ENCODE measurements at regions not wholly inside any gene's neighbourhood (a gene's known extent, or its start where the extent isn't known, plus 50 kb on each side); places are given as distances from the start of the nearest gene placed in this dataset.

- no peak for DNase-seq (ENCODE audit: low spot score)
- no peak for TF ChIP-seq CTCF (IDR thresholded peaks at IDR 0.05)
- Histone ChIP-seq H3K4me3 (no peak overlapping the region), H3K4me1 (ENCODE audit: control insufficient read depth in 1 of 2, low read depth in 2 of 2) (peaks cover 5 to 8% of the 10 kb centered on the region in 2 donors), H3K9me3 (no peaks in the 10 kb centered on the region), H3K27ac (no peak overlapping the region), H3K27me3 (replicated peaks; ENCODE audit: insufficient read depth) (no peaks in the 10 kb centered on the region), H3K36me3 (no peaks in the 10 kb centered on the region)
- ATAC-seq (ENCODE audit: insufficient number of reproducible peaks, low FRiP score, low read depth): no peak
These were observed 517.2 kb upstream of the SLITRK1 start for GRCh38 chr13:84399320-84400085.

- ATAC-seq (ENCODE audit: insufficient number of reproducible peaks, low FRiP score, low read depth): no peak
These were observed 511.8 kb upstream of the SLITRK1 start for GRCh38 chr13:84393981-84394625.

GRCh38 chr13:84380866-84381265 is 498.6 kb upstream of the SLITRK1 start:
- Histone ChIP-seq H3K27ac (no peak overlapping the region), H3K27me3 (replicated peaks; ENCODE audit: insufficient read depth) (no peaks in the 10 kb centered on the region), H3K4me3 (no peak overlapping the region), H3K9me3 (no peaks in the 10 kb centered on the region), H3K36me3 (no peaks in the 10 kb centered on the region), H3K4me1 (ENCODE audit: control insufficient read depth in 1 of 2, low read depth in 2 of 2) (no peaks in the 10 kb centered on the region)
- no peak for TF ChIP-seq CTCF (IDR thresholded peaks at IDR 0.05)
- ATAC-seq (ENCODE audit: insufficient number of reproducible peaks, low FRiP score, low read depth): no peak
- no peak for DNase-seq (ENCODE audit: low spot score)

More at GRCh38 chr13:84393981-84394625, 511.8 kb upstream of the SLITRK1 start:
- no peak for TF ChIP-seq CTCF (IDR thresholded peaks at IDR 0.05)
- H3K4me3 ChIP-seq: no peak overlapping the region
- H3K36me3 ChIP-seq: no peaks in the 10 kb centered on the region
- H3K27me3 ChIP-seq (replicated peaks; ENCODE audit: insufficient read depth): no peaks in the 10 kb centered on the region
- H3K27ac ChIP-seq: no peak overlapping the region
- peaks cover 11% of the 10 kb centered on the region for H3K9me3 ChIP-seq
- no peak for DNase-seq (ENCODE audit: low spot score)
- H3K4me1 ChIP-seq (ENCODE audit: control insufficient read depth in 1 of 2, low read depth in 2 of 2): no peaks in the 10 kb centered on the region

DNA sequence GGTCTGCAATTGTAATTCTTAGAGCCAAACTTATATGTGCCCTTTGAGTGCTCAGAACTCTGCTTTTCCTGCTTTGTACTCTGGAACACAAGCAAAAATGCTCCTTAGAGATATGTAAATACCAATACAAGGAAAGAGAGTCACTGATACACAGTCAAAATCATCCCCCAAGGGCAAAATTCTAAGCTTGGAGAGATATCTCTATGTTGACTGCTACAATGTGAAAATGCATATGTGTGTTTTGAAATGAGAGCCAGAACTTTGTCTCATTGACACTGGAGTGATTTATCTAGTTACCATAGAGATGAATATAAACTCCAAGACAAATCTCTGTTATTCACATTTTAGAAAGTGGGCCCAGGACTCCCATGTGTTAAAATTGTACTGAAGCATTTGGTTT is 494.8 kb upstream of the SLITRK1 start:
- Histone ChIP-seq H3K9me3 (no peaks in the 10 kb centered on the region), H3K36me3 (no peaks in the 10 kb centered on the region), H3K27ac (no peak overlapping the region), H3K4me3 (no peak overlapping the region), H3K27me3 (replicated peaks; ENCODE audit: insufficient read depth) (no peaks in the 10 kb centered on the region), H3K4me1 (ENCODE audit: control insufficient read depth in 1 of 2, low read depth in 2 of 2) (no peaks in the 10 kb centered on the region)
- DNase-seq (ENCODE audit: low spot score) (no peak), ATAC-seq (ENCODE audit: insufficient number of reproducible peaks, low FRiP score, low read depth) (no peak)
- no peak for TF ChIP-seq CTCF (IDR thresholded peaks at IDR 0.05)

DNA sequence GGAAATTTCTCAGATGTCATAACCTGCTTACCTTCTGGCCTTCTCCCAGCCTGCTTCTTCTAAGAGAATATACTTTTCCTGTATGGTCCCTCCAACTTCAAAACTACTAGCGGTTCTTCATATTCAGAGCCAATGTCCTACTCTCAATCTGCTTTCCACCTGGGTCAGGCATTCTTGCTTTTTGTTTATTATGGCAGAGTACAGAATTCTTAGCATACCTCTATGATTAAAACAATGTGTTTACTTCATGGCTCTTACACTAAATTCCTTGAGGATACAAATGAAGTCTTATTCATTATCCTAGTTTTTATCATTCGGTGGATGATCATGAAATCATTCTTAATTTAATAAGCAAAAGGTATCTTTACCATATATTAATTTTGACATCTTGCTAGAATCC is 484.2 kb upstream of the SLITRK1 start:
- H3K4me3 ChIP-seq: no peak overlapping the region
- no peak for DNase-seq (ENCODE audit: low spot score)
- H3K27me3 ChIP-seq (replicated peaks; ENCODE audit: insufficient read depth): no peaks in the 10 kb centered on the region
- no peak overlapping the region for H3K27ac ChIP-seq
- TF ChIP-seq CTCF (IDR thresholded peaks at IDR 0.05): no peak
- H3K4me1 ChIP-seq (ENCODE audit: control insufficient read depth in 1 of 2, low read depth in 2 of 2): no peaks in the 10 kb centered on the region
- no peak for ATAC-seq (ENCODE audit: insufficient number of reproducible peaks, low FRiP score, low read depth)
- H3K36me3 ChIP-seq: no peaks in the 10 kb centered on the region
- H3K9me3 ChIP-seq: no peaks in the 10 kb centered on the region
